NCI-H526 (cell line): ENCODE measurements at regions not wholly inside any gene's neighbourhood (a gene's known extent, or its start where the extent isn't known, plus 50 kb on each side); places are given as distances from the start of the nearest gene placed in this dataset.
"Not testable (repeated sequence)": the region's sequence is repeated elsewhere in the genome, so short reads cannot be mapped to it uniquely, and the experiment has no call there.

ENCODE experiments used
- DNase-seq, 2 experiments: peaks; one replicate each; lab custom pipeline; 2025; lab: John Stamatoyannopoulos, UW

DNA sequence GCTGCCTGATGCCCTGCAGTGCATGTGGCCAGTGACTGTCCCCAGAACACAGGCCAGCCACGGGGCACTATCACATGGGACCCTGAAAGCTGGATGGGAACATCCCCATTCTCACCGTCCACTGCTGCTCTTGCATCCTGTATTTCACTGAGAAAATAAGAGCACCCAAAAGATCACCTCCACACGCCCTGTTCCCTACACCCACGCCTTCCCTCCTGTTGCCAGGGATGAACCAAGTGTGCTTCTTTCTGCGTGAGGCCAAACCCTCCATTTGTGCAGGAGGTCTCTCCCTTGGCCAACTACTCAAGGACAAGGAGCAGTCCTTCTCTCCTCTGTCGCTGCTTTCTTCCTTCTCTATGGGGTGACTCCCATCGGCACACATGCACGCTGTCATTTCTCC, 118.3 kb downstream of the LRRC37A3 start:
- not testable (repeated sequence) for DNase-seq

DNA sequence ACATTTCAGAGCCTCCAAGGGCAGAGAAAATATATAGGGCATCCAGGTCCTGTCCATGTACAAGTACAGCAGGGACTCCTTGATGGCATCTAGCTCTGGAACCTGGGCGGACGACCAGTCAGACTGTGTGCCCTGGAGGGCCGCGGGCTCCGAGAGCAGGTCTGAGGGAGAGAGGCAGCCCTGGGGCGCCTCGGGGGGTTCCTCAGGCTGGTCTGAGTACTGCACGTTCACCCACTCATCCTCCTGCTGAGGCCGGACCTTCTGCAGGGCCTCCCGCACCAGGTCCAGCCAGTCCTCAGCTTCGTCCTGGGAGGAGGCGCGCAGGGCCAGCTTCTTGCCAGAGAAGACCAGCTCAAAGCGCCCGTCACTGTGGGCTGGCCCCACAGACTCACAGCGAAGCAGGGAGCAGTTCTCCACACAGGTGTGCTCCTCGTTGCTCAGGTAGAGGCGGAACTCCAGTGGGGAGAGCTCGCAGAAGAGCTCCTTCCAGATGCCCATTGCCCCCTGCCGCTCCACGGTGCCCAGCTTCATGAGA, 118.8 kb downstream of the LRRC37A3 start:
- DNase-seq: not testable (repeated sequence)

DNA sequence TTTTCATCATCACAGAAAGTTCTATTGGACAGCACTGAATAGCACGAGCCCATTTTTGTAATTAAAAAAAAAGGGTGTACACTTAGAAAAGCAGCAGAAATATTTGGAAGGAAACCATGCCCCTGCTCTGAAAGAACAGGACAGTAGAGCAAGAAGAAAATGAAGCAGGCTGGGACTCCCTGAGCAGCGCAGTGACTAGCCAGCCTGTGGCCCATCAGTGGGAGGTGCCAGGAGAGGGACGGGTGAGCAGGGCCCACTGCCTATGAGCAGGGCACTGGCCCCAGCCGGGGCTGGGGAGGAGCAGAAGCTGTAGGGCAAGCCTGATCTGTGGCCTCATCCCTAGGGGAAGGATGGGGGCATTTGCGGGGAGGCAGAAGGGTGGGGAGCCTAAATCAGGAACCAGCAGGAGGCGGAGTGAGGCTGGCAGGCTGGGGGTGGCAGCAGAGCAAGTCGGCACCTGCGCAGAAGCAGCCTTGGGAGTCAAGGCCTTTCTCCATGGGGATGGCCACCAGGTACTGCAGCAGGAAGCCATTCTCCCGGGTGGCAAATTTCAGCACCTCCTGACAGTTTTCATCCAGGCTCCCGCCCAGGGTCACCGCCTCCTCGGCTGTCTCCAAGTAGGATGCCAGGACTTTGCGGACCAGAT, 119.6 kb downstream of the LRRC37A3 start:
- DNase-seq: not testable (repeated sequence)

DNA sequence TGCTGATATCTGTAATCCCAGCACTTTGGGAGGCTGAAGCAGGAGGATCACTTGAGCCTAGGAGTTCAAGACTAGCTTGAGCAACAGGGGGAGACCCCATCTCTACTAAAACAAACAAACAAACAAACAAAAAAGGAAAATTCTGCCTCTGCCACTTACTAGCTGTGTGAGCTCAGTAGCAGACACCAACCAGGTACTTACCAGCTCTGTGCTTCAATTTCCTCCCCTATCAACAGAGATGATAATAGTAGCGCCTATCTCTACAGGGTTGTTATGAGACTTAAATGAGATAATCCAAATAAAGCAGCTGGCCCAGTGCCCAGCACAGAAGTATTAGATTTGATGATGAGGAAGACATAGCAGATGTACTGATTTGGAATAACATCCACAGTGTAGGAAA, 120.3 kb downstream of the LRRC37A3 start:
- not testable (repeated sequence) for DNase-seq

DNA sequence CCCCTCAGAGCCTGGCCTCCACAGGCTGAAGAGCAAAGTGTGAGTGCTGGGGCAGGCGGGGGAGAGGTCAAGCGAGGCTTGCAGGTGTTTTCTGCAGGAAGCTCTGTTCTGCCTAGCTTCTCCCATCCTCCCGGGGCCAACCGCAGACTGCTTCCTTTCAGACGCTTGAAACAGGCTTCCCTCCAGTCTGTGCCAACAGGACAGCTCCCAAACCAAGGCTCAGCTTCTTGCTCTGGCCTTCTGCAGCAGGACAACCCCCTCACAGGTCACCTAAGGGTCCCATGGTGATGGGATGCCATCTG, 120.8 kb downstream of the LRRC37A3 start:
- not testable (repeated sequence) for DNase-seq

DNA sequence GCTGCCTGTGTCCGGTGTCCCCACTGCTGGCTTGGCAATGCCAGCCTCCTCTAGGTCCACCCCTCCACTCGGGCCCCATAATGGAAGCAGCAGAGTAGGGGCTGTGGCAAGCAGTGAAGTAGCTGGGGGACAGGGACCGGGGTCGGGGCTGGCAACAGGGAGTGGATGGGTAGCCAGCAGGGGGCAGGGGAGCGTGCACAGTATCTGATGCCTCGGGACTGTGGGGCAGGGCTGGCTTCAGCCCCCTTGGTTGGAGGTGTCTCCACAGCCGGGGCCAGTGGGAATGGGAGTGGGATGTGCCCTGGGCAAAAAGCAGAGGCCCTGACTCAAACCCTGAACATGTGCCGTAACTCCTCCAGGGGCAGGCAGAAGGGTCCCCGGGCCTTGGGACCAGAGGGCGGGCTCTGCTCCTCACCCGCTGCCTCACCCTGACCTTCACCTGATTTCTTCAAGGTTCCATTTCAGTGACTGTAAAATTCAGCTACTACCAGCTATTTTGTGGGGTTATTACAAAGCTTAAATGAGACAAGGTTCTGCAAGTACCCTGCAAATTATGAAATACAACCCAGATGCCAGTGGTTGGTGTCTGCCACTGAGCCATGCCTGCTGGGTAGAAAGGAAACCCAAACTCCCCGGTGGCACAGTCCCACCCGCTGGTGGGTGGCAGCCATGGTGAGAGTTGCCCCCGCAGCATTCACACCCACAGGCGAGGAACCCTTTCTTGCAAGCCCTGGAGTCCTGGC, 121.4 kb downstream of the LRRC37A3 start:
- not testable (repeated sequence) for DNase-seq

DNA sequence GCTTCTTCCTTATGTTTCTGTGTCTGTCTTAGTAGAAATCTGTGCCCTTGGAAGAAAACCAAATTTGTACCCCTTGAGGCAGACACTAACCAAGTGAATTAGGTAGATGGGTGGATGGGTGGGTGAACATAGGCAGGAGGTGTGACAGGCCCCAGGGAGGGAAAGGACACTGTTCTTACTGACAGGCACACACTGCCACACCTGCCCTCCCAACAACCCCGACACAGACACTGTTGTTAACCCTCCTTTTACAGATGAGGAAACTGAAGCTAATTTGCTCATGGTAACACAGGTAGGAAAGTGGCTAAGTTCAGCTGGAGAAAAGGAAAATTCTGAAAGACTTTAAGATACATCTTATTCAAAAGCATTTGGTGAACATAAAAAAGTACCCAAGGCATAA, 123.9 kb downstream of the LRRC37A3 start:
- DNase-seq: not testable (repeated sequence)

DNA sequence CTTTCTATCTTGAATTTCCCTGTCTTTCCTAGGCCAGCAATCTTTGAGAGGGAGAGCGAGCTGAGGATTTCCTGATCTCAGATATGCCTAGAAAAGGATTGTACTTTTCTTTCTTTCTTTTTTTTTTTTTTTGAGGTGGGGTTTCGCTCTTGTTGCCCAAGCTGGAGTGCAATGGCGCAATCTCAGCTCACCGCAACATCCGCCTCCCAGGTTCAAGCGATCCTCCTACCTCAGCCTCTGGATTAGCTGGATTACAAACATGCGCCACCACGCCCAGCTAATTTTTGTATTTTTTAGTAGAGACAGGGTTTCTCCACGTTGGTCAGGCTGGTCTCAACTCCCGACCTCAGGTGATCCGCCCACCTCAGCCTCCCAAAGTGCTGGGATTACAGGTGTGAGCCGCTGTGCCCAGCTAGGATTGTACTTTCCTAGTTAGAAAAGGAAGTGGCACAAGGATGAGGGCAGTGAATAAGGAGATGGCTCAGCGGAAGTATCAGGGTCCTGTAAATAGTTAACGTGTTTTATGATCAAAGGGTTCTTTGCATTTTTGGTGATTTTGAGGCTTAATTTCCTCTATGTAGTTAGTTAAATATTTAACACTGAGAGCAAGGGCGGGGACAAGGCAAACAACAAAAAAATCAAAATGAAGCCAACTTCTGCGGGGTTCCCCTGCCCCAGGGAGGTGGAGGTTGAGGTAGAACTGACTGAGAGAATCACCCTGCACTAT, 124.6 kb downstream of the LRRC37A3 start:
- DNase-seq: not testable (repeated sequence)

DNA sequence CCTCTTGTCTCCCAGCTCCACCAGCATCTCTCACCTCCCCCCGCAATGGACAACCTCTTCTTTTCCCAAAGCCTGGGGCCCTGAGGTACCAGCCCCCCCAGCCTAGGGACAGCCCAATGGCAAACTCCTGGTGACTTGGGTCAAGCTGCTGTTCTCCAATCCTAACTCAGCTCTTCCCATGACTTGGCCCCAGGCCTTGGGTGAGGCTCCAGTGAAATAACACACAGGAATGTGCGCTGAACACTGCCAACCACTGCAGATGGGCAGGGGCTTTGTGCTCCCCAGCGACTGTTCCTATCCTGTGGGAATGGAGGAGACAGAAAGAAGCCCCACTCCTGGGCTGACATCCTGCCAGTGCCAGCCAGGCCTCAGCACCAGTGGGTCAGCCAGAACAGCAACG, 125.2 kb downstream of the LRRC37A3 start:
- DNase-seq: not testable (repeated sequence)

DNA sequence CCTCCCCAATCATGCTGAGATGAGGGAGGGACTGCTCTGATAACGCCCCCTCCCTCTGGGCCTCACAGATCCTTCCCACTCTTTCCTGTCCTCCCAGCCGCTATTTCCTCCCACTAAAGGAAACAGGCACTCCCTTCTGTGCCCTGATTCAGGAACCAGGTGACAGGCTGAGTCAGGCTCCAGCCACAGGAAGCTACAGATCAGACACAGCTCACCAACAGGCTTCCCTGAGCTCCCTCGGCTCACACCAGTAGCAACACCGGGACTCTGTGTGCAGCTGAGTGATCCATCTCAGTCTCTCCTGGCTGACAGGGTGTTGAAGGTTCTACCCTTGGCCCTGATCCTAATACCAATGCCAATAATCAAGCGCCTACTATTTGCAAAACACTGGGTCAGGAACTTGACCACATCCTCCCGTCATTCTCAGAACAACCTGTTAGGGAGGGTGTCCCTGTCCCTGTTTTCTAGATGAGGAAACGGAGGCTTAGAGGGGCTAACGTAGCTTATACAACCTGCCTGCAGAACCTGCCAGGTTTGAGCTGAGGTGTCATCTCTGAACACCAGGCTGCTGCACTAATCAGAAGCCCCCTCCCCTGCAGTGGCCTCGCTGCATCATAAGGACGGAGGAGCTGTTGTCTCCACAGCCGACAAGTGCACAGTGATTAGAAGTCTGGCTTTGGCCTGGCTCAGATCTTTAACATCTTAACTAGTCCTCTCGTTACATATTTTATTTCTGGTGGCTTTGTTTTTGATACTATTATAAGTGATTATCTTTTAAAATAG, 126.3 kb downstream of the LRRC37A3 start:
- DNase-seq: not testable (repeated sequence)

DNA sequence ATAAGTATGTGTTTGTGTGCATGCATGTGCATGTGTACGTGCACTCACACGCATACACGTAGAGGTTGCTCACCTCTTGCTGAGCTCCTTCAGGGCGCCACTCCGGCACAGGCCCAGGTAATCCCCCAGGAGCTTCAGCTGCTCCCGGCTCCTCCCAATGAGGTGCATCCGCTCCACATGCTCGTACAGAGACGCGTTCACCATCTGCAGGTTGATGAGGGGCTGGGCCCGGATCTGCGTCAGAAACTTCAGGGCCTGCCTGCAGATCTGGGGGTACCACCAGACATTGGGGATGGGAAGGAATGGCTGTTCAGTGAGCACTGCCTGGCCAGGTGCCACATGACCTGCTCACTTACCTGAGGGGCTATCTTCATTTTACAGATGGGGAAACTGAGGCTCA, 127.0 kb downstream of the LRRC37A3 start:
- not testable (repeated sequence) for DNase-seq

DNA sequence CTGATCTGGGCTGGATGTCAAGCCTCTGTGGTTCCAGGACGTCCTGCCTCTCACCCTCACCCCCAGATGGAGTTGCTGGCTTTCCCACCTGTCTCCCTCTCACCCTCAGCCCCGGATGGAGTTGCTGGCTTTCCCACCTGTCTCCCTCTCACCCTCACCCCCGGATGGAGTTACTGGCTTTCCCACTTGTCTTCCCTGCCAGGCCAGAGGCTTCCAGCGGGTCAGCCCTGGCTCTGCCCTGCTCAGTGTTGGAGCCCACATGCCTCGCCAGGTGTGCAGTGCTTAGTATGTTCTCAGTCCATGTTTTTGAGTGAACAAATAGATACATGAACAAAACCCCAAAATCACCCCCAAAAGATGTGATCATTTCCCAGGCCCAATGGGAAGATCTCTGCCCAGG, 127.6 kb downstream of the LRRC37A3 start:
- DNase-seq: not testable (repeated sequence)

DNA sequence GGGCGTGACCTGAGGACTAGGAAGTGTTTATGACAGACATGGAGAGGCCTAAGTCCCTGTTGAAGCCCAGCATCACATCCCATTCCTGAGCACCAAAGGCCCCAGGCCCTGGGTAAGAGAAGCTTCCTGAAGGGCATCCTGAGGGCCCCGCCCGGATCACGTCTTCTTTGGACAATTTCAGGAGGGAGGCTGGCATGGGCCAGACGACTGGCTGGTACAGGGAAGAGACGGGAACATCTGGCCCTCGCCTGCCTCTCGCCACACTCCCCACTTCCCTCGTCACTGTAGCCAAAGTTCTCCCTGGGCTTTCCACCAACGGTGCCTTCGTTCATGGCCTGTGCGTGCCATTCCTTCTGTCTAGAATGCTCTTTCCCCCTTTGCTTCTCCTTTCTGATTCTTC, 128.1 kb downstream of the LRRC37A3 start:
- not testable (repeated sequence) for DNase-seq

DNA sequence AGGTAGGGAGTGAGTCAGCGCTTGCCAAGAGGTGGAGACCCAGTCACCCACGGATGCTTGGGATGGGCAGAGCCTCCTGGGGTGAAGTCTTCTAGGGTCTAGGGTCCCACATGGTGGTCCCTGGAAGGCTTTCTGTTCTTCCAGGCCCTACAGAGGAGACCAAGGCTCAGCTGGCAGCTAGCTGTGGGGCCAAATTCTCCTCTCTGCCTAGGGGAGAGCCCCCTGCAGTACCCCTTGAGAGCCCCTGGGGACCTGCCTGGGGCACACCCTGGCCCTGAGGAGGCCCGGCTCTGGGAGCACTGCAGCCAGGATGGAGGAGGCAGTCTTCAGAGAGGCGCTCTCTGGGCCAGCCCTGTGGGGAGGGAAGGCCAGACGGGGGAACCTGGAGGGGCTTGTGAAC, 128.6 kb upstream of the SMURF2 start:
- DNase-seq: not testable (repeated sequence)

DNA sequence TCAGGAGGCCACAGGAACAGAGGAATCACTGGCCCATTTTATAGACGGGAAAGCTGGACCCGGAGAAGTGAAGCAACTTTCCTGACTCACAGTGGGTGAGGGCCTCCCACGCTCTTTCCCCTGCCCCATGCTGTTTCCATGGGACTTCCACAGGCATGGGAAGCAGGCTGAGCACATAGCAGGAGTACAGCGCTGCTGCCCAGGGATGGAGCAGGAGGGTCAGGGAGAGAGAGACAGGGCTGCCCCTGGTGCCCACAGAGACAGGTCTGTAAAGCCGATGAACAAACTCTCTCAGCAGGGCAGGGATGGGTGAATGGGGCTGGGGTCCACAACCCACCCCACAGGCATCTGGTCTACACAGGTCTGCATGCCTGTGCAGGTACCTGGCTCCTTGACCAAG, 128.1 kb upstream of the SMURF2 start:
- not testable (repeated sequence) for DNase-seq

DNA sequence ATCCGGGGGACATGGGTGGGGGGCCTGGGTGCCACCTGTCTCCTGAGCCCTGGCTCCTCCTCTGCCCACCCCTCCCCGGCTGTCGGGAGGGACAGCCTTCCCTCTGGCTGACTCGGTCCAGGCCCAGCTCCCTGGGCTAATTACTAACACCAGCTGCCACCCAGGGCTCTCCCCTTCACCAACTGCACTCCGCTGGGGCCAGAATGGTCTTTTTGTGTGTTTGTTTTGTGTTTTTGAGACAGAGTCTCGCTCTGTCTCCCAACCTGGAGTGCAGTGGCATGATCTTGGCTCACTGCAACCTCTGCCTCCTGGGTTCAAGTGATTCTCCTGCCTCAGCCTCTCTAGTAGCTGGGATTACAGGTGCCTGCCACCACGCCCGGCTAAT, 126.9 kb upstream of the SMURF2 start:
- DNase-seq: not testable (repeated sequence)

DNA sequence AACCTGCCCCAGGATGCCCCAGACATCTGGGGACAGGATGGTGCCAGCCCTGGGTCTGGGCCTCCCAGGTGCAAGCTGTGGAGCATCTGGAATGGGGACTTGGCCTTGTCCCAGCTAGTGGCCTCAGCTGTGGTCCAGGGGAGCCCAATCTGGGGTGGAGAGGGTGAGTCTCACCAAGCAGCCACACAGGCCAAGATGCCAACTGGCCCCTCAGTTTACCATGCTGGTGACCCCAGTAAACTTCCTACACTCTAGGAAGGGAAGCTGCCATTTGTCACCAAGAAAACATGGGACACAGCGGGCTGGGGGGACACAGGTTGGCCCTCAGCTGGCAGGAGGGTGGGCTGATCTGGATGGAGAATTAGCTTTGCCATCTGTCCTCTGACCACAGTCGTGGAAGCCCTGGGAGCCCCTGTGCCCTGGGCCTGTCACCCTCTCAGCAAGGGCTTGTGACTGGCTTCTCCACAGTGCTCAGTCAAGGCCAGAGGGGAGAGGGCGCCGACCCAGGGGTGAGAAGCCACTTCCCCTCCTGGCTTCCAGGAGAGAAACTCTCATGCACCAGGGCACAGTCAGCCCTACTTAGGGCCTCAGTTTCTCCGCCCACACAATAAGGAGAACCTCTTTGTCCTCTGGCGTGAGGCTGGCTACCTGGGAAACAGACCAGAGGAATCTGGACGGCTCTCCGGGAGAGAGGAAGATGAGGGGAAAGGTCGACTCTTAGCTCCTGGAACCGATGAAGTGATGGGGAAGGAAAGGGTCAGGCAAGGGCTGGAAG, 126.4 kb upstream of the SMURF2 start:
- no peak for DNase-seq

DNA sequence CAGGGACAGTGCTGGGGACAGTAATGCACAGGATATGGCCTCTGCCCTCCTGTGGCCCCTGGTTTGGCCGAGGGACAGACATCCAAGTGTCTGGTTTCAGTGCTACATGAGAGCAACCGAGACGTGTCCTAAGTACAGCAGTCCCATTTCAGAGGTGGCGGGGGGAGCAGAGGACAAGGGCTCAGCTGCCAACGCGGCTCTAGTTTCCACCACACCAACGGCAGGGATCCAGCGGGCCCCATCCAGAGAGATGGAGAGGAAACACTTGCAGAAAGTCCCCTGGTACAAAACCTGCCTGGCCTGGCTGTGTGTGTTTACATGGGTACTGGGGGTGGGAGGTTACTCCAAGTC, 125.8 kb upstream of the SMURF2 start:
- DNase-seq: no peak

DNA sequence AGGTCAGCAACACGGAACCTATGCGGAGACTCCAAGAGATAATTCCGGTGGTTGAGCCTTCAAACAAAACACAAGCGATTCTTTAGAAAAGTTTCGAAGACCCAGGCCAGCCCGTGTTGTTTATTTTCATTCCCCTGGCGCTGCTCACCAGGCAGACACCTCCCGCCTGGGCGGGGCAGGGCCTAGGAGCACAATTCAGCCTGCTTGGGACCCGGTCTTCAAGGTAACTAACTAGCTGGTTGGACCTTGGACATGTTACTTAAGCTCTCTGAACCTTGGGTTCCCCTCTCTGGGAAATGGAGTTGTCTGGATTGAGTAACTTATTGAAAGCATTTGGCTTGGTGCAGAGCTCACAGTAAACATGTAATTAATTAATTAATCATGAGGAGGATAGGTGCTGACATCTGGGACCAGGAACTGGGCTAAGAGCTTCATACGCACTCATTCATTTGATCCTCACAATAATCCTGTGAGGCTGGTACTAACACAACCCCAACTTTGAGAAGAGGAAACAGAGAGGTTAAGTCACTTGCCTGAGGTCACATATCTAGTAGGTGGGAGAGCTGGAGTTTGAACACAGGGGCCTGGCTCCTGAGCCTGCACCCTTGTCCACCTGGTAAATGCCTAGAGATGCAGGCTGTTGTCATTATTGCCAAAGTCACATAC, 125.3 kb upstream of the SMURF2 start:
- DNase-seq: no peak

DNA sequence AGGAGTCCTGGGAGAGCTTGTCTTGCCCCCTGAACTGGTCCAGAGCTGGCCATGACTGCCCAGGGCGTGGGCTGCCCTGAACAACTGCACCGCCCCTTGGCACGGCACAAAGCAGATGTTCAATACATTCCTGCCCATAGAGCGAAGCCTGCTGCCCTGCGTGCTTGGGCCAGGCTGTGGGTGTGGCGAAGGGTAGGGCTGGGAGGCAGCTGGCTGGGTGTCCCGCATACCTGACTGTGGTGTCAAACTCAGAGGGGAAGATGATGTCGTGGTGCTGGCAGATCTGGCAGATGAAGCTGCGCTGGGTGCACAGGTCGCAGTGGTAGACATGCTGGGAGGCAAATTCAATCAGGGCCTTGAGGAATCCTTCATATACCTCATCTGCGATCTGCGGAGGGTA, 124.2 kb upstream of the SMURF2 start:
- DNase-seq: no peak

DNA sequence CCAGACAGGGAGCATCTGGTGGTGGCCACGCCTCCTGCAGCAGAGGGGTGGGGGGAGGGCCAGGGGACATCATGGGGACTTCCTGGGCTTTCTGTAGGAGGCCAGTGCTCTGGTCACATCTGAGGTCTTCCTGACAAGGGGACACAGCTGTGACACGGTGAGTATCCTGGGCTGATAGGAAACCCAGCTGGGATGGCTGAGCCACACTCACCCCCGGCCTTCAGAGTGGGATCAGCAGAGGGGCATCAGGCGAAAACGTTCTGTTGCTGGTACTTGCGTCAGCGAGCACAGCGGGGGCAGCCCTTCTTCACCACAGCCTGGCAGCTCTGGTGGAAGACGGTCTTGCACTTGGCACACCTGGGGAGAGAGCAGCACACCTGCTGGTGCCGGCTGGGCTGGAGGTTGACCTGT, 122.9 kb upstream of the SMURF2 start:
- no peak for DNase-seq
